ENCODE measurements at regions not wholly inside any gene's neighbourhood (a gene's known extent, or its start where the extent isn't known, plus 50 kb on each side); places are given as distances from the start of the nearest gene placed in this dataset.

GRCh38 chr13:79637133-79637763, 156.3 kb downstream of the NDFIP2 start:
- TF ChIP-seq FOS (IDR thresholded peaks at IDR 0.05; ENCODE audit: low read depth, low read length), result no peak
- TF ChIP-seq BHLHE40 (IDR thresholded peaks at IDR 0.05; ENCODE audit: low read depth, low read length), result no peak
- TF ChIP-seq CTCF (conservative IDR thresholded peaks at IDR 0.05; ENCODE audit: low read depth, low read length), result no peak
- TF ChIP-seq ELK1 (IDR thresholded peaks at IDR 0.05; ENCODE audit: borderline replicate concordance, low read depth, low read length), result no peak

Measured in IMR-90 (cell line).